HG03039 (cell line): ENCODE measurements at regions not wholly inside any gene's neighbourhood (a gene's known extent, or its start where the extent isn't known, plus 50 kb on each side); places are given as distances from the start of the nearest gene placed in this dataset.
A peak's percentile ranks its signal among the peaks of the same experiment; 100 is the strongest.

Experiments
- ATAC-seq: cut with Tn5 transposase; IDR thresholded peaks from one replicate; pipeline ENCODE4 v1.9.1; 2021; ENCODE audit warnings: mild to moderate bottlenecking, moderate library complexity; ENCODE audit not compliant: unreplicated experiment

DNA sequence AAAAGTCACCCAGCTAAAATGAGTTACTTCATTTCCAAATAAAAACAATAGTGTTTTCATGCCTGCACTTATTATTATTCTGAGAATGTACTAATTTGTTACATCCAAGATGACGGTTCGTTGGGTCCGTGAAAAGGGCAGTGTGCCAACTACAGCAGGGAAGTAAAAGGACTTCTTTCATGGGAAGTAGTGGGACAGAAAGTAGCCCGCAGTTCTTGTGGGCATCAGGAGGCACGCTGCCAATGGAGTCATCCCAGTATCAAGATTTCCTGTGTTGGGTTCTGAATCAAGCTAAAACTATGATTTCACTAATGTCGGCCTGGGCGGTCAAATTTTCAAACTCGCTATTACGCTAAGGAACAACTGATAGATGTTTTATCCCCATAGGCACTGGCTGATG is 254.5 kb upstream of the SOX2 start:
- no peak for ATAC-seq

DNA sequence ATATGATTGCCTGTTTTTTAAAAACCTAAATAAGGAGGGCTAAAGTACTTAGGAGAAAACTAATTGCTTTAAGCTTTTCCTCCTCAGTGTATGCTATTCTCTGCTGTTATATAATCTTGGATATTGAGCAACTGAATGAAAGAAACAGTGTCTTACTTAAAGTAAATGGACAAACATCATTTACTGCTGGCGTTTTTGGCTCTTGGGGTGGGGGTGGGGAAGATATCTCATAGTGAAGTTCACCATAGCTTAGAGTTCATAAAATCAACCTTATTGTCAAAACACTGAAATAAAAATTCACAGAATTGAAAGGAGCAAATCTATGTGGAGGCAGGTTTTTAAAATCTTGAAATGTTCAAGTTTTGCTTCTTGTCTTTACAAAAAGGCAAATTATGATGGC is 256.4 kb upstream of the SOX2 start:
- ATAC-seq, result no peak

DNA sequence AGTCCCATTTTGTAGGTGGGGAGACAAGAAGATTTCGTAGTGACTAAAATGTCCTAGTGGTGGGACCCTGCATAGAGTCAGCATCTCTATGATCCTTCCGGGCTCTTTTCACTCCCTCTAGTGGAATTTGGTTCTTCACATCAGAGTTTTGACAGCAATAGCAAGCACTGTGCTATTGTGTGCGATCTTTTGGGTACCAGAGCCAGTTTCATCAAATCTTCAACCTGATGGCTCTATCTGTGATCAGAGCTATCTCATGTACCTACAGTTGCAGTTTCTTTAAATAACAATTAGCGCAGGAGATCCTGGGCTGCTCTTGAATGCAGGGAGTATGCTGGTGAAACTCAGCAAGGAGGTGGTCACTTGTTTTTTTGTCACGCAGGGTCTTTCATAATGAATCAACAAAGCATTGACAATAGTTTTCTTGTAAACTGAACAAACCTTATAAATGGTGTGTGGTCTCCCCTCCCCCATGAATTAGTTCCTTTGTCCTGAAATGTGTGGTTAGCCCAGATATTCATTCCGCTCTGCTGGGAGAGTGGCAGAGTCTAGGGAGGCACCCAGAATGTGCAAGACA is 257.2 kb upstream of the SOX2 start:
- no peak for ATAC-seq

DNA sequence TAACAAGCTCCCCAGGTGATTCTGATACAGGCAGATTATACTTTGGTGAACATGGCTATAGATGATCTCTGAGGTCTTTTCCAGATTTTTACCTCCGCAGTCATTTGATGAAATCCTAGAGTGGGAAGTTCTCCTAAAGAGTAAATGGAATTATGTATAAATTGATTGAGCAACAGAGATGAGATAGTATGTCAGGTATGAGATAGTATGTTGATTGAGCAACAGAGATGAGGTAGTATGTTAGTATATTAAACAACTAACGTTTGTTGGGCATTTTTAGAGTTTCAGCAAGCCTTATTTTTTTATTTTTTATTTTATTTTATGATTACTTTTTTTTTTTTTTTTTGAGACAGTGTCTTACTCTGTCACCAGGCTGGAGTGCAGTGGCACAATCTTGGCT is 265.0 kb upstream of the SOX2 start:
- no peak for ATAC-seq

DNA sequence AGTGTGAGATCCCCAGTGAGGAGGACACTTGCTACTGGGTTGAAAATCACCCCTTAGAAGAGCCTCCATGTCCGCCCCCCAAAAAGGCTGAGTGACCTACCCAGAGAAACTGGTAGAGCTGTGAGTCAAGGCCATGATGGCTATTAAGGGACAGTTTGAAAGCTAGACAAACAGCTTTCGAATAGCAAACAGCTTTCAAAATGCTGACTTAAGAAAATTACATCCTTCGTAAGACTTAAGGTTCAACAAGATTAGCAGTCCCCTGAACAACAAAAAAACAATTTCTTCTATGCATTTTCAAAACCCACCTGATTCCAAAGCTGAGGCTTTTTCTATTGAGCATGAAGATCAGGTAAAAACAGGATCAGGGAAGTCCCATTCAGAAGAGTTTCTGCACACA is 269.7 kb upstream of the SOX2 start:
- no peak for ATAC-seq

- ATAC-seq, result no peak
Measured at GRCh38 chr3:181432992-181433391, 278.7 kb upstream of the SOX2 start.

- no peak for ATAC-seq
Measured at GRCh38 chr3:181431748-181432147, 280.0 kb upstream of the SOX2 start.

- no peak for ATAC-seq
Measured at GRCh38 chr3:181425074-181425473, 286.7 kb upstream of the SOX2 start.

GRCh38 chr3:181418233-181418632 is 293.5 kb upstream of the SOX2 start:
- ATAC-seq, result no peak

DNA sequence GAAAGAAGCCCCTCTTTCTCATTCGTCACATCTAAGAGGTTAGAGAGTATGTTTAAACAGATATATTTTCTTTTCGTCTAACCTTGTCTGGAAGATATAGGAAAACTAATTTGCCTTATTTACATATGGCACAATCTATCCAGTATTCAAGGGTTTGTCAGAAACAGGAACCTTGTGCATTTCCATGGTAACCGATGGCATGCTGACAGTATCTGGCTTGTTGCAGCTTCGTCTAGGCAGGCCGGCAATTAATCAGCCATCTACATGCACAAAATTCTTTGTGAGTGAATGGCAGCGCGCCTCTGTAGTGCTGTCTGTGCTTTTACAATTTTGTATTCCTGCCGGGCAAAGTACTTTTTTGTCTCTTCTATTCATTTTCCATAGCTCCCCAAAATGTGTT is 294.0 kb upstream of the SOX2 start:
- ATAC-seq, result no peak

GRCh38 chr3:181410870-181411269 is 300.9 kb upstream of the SOX2 start:
- ATAC-seq, result no peak

- ATAC-seq, result no peak
Measured at GRCh38 chr3:181403876-181404660, 307.7 kb upstream of the SOX2 start.

DNA sequence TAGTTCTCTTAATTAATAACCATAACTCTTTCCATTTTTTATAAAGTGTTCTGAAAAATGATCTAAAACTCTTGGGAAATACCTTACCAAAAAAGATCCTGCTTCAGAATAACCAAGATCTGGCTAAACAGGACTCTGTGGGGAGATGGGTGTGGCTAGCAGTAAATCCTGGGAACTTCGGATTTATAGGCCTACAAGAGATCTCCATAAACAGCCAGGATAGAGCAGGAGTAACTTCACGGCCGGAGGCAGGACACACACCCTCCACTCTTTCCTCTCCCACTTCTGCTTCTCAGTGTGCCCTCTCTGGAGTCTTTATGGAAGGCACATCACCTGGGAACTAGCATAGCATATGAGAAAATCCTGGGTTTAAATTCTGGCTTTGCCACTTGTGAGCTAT is 309.4 kb upstream of the SOX2 start:
- ATAC-seq, result no peak

DNA sequence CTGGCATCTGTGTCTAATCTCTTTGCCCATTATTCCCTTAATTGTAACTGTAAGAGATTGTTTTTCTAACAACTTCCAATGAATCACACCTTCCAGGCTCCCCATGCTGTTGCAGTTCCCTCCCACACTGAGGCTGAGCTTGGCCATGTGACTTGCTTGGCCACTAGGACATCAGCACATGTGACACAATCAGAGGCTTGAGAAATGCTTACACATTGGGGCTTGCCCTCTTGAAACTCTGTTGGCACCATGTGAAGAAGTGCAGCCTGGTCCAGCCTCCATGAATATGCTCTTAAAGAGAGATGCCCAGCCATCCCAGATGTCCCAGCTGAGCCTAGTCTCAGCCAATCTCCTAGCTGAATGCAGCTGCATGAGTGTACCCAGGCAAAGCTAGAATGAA is 326.8 kb upstream of the SOX2 start:
- no peak for ATAC-seq

- no peak for ATAC-seq
Measured at GRCh38 chr3:181383760-181384159, 328.0 kb upstream of the SOX2 start.

DNA sequence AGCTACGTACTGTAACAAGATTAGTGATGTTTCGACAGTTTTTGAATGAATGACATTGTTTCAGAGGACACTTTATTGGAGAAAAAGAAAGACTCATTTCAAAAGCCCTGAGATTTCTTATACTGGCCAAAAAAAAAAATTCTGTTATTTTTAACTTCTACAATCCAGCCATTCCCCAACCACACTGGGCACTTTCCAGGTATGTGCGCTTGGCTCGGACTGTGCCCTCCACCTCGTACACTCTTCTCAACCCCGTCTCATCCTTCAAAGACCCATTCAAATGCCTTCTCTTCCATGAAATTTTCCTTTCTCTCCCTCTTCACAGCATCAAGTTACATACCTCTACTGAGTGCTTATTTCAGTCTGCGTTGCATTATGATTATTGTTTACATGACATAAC is 328.5 kb upstream of the SOX2 start:
- ATAC-seq, result no peak

DNA sequence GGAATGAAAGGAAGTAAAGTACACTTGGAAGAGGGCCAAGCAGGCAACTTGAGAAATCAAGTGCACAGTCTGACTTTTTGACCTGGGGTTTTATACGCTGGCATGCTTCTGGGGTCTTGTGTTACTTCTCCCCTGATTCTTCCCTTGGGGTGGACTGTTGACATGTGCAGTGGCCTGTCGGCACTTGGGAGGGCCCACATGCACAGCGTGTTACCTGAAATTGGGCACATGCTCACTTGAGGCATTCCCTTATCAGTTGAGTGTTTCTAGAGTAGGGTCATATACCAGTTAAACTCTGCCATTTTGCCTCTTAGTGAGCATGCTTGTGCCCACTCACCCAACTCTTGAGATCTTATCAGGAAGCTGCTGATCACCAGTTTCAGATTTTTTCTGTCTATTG is 329.1 kb upstream of the SOX2 start:
- no peak for ATAC-seq

GRCh38 chr3:181379278-181379677 is 332.4 kb upstream of the SOX2 start:
- no peak for ATAC-seq

DNA sequence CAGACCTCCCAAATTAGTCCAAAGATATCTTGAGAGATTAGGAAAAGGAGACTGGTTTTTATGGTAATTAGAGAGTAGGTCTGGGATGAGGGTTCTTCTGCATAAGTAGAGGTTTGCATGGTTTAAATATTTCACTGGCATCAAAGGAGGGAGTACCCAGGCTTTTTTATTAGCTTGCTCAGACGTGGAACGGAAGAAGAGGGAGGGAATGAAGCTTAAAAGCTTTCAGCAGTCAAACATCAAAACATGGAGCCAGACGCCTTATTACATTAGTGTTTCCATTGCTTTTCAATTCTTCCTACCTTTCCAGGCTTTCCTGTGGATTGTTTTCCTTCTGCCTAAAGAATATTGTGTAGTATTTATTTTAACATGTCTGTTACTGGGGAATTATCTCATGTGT is 342.1 kb upstream of the SOX2 start:
- no peak for ATAC-seq

DNA sequence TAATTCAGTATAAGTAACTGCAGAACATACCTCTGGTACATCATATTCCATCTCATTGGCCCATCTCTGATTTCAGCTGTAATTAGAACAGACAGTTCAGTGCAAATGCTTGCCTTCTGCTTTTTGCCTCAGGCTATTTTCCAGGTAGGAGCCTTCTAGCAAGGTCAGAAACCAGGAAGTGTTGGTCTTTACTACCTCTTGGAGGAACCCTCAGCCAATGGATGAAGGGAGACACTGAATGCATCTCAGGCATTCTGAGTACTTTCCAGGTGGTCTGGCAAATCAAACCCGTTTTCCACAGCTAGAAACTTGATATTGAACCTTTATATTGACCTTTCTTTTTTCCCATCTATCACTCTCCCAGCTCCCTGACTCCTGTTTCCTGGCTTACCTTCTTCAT is 348.5 kb upstream of the SOX2 start:
- no peak for ATAC-seq

- no peak for ATAC-seq
Measured at GRCh38 chr3:181362378-181362777, 349.3 kb upstream of the SOX2 start.

- peak; percentile 67 for ATAC-seq
Measured at GRCh38 chr3:181358562-181358961, 353.2 kb upstream of the SOX2 start.

DNA sequence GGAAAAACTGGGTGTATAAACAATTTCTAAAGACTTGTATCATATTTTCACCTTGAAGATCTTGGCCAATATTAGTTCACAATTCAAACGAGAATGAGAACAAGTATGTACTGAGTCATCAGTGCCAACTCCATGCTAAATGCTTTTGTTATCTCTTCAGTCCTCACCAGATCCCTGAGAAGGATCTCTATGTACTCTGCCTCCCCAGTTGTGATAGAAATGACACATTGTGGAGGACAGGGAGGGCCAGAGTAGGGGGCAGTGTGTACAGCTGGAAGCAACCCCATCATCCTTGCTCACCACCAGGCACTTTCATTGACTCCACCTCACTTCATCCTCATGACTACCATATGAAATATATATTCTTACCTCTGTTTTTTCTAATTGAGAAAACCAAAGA is 353.7 kb upstream of the SOX2 start:
- no peak for ATAC-seq
